Astrocyte of the spinal cord (primary cell): ENCODE measurements at regions not wholly inside any gene's neighbourhood (a gene's known extent, or its start where the extent isn't known, plus 50 kb on each side); places are given as distances from the start of the nearest gene placed in this dataset.

Experiments
- DNase-seq: peaks from one replicate; pipeline ENCODE4 v3.0.0; 2011; ENCODE audit warnings: low read depth, low spot score
- H3K4me3 ChIP-seq: 2 replicates; pipeline ENCODE4 v1.5.1; 2011; ENCODE audit warnings: low read depth, mild to moderate bottlenecking, low read length, moderate library complexity
- in situ Hi-C: cut with HindIII; loops from 2 replicates; pipeline ENCODE4 v1.10.0; 2017; ENCODE audit warnings: low sequenced_read_pairs
- TF ChIP-seq, protein P1 (sequence below): IDR thresholded peaks from 2 replicates; pipeline ENCODE4 v1.5.1; 2012; ENCODE audit warnings: low read depth, mild to moderate bottlenecking, low read length, inconsistent platforms

DNA sequence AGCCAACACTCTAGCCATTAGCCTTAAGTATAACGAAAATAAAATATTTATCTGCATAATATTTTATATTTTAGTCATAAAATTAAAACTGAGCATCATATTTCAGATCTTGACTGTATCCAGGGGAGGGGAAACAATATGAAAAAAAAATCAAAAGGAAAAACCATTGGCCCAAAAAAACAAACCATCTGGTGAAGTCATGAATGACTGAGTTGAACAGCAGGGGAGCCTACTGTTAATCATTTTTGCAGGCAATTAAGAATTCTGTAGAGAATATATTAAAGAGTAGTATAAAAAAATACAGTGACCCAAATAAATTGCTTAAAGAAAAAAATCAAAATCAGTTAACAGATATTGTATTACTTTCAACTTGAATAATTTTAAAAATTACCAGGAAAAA lies 224.8 kb downstream of the C12orf50 start:
- no peak overlapping the region for H3K4me3 ChIP-seq
- TF ChIP-seq, protein P1, sequence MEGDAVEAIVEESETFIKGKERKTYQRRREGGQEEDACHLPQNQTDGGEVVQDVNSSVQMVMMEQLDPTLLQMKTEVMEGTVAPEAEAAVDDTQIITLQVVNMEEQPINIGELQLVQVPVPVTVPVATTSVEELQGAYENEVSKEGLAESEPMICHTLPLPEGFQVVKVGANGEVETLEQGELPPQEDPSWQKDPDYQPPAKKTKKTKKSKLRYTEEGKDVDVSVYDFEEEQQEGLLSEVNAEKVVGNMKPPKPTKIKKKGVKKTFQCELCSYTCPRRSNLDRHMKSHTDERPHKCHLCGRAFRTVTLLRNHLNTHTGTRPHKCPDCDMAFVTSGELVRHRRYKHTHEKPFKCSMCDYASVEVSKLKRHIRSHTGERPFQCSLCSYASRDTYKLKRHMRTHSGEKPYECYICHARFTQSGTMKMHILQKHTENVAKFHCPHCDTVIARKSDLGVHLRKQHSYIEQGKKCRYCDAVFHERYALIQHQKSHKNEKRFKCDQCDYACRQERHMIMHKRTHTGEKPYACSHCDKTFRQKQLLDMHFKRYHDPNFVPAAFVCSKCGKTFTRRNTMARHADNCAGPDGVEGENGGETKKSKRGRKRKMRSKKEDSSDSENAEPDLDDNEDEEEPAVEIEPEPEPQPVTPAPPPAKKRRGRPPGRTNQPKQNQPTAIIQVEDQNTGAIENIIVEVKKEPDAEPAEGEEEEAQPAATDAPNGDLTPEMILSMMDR: no peak
- DNase-seq: no peak
- in situ Hi-C loops: no loop called here

DNA sequence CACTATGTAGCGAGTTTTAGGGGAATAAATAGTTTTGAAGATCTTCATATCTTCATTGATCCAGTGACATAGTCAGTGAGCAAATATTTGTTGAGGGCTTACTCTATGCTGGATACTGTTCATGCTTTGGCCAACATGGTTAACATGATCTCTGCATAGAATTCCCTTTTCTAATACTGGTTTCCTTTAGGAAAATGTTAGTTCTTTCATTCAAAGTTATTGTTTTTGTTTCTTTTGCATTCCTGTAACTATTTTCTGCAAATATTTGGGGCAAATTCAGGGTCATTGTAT lies 226.5 kb downstream of the C12orf50 start:
- no peak for DNase-seq
- in situ Hi-C loops: no loop called here
- no peak overlapping the region for H3K4me3 ChIP-seq
- TF ChIP-seq, protein P1: no peak

GRCh38 chr12:87801860-87802720 lies 227.1 kb downstream of the C12orf50 start:
- no peak overlapping the region for H3K4me3 ChIP-seq
- in situ Hi-C loops: no loop called here
- DNase-seq: peak; percentile 67
- TF ChIP-seq, protein P1: no peak

GRCh38 chr12:87796961-87797516 lies 232.2 kb downstream of the C12orf50 start:
- in situ Hi-C loops: no loop called here
- no peak overlapping the region for H3K4me3 ChIP-seq
- TF ChIP-seq, protein P1: no peak
- DNase-seq: no peak

DNA sequence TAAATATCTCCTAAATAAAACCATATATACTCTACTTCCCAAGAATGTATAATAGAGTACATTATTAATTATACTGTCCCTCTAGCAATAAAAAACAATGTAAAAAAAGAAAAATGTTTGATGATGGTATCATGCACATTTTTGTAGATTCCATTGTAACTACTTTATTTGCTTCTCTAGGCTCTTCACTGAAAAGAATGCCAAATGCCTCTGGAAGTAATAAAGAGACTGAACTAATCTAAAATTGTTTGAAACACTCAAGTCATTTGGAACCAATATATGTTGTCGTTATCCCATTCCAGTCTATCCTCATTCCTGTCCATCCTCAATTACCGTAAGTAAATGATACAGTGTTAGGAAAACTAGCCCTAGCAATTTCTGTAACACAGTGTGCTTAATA lies 233.6 kb downstream of the C12orf50 start:
- H3K4me3 ChIP-seq: no peak overlapping the region
- TF ChIP-seq, protein P1: no peak
- in situ Hi-C loops: no loop called here
- DNase-seq: no peak

DNA sequence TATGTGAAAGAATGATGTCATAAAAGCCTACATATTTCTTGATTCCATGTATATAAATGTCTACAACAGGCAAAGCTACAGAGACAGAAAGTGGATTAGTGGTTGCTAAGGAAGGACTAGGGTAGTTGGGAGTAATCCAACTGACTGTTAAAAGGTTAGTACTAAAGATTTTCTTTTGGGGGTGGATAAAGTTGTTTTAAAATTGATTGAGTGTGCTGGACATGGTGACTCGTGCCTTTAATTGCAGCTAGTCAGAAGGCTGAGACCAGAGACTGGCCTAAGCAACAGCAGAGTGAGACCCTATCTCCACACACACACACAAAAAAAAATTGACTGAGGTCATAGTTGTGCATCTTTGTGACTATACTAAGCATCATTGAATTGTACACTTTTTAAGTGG lies 234.3 kb downstream of the C12orf50 start:
- DNase-seq: no peak
- TF ChIP-seq, protein P1: no peak
- in situ Hi-C loops: no loop called here
- H3K4me3 ChIP-seq: no peak overlapping the region
